NCI-H1105 (cell line): ENCODE measurements at regions not wholly inside any gene's neighbourhood (a gene's known extent, or its start where the extent isn't known, plus 50 kb on each side); places are given as distances from the start of the nearest gene placed in this dataset.
"Not testable (repeated sequence)": the region's sequence is repeated elsewhere in the genome, so short reads cannot be mapped to it uniquely, and the experiment has no call there.

Source experiments
- DNase-seq: peaks from one replicate; lab custom pipeline; 2025; lab: John Stamatoyannopoulos, UW

DNA sequence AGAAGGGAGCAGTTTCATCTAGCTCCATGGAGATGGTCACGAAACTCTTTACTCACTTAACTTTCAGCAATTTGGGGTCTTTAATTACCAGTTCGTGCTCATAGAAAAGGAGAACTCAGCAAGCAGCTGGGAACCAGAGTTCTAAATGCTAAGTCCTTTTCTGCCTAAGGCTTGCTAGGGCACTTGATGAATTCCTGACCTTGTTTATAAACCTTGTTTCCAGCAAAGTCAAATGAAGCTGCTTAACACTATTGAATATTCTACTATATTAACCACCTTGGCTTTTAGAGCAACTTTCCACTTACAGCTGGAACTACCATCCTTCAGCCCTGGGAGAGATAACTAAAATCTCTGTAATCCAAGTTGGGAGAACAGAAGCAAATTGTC, 79.5 kb upstream of the TSC22D2 start:
- DNase-seq = no peak

DNA sequence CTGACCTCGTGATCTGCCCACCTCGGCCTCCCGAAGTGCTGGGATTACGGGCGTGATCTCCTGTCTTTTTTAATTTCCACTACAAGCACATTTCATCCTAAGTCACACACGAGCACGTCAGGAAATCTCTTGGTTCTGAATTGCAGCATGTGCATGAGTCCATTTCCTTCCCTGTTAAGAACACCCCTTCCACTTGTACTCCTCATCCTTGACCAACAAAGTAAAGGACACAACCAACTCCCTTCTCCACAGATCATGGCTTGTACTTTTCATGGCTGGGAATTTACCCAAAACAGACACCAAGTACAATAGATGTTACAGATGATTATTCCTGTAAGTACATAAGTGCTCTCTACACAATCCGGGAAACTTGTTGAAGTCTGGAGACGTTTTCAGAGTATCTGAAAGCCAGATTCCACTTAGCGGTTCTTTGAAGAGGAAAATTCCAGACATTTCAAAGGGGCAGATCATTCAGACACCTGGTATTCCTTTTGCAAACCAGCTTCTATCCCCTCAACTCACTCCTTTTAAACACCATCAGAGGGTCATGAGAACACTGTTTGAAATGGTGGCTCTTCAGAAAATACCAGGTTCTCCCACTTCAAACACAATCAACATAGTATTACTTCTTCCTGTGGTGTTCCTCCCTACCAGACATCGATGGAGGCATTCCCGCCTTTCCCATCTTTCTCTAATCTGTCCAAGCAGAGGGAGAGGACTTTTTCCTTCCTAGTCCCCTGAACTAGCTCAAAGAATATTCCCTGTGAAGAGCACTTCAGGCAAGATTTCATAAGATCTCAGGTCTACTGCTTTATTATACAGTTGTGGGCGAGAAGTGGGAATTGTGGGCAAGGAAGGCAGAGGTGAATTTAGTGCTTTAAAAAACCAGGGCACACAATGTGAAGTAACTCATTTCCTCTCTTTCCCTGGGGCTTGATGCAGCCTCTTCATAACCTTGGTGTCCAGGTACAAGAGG, 80.1 kb upstream of the TSC22D2 start:
- DNase-seq = no peak

DNA sequence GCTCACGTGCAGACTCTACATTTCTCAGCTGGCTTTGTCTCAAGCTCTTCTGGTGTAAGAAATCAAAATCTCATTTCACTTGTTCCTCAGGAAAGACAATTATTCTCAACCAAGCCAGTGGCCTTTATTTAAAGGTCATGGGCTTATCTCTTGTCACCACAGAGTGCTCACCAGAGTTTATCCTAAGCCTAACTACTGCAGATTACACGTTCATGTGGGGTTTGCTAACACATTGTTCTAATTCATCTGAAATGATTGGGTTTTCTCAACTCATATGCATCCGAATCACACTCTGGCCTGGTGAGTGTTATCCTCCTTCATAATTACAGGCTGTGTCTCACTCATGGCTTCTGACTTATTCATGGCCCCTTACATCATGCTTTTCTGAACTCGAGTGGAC, 83.3 kb upstream of the TSC22D2 start:
- no peak for DNase-seq

DNA sequence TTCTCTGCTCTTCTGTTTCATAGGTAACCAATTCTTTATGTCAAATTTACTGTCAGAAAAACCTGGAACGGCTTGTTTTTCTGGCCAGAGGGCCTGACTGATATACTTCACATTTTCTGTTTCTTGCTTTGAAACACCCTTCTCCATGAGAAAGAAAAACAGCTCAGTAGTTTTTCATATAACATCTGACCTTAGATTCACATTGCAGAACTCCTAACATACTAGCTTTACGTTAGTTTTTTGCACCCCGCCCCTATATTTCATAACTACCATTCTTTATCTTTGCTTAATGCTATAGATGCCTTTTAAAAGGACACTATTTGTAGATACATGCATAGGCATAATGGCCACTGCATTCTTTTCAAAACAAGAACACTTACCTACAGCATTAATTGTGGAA, 83.9 kb upstream of the TSC22D2 start:
- no peak for DNase-seq

DNA sequence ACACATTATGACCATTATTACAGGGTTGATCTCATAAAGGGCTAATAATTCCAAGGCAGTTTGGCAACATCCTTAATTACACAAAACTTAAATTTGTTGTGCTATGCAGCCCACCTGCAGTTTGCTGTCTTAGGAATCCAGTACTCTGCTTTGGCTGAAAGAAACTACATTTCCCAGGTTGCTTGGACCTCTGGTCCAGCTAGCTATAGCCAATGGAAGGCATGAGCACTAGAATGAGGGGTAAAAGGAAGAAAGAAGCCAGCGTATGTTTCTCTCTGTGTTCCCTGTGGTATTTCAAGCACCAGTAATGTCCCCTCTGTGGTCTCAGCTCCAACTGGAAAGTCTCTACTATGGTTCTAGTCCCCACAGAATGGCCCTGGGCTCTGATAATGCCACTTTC, 84.3 kb upstream of the TSC22D2 start:
- DNase-seq = no peak

DNA sequence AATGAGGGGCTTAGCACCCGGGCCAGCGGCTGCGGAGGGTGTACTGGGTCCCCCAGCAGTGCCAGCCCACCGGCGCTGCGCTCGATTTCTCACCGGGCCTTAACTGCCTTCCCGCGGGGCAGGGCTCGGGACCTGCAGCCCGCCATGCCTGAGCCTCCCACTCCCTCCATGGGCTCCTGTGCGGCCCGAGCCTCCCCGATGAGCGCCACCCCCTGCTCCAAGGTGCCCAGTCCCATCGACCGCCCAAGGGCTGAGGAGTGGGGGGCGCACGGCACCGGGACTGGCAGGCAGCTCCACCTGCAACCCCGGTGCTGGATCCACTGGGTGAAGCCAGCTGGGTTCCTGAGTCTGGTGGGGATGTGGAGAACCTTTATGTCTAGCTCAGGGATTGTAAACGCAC, 85.0 kb upstream of the TSC22D2 start:
- DNase-seq = not testable (repeated sequence)

DNA sequence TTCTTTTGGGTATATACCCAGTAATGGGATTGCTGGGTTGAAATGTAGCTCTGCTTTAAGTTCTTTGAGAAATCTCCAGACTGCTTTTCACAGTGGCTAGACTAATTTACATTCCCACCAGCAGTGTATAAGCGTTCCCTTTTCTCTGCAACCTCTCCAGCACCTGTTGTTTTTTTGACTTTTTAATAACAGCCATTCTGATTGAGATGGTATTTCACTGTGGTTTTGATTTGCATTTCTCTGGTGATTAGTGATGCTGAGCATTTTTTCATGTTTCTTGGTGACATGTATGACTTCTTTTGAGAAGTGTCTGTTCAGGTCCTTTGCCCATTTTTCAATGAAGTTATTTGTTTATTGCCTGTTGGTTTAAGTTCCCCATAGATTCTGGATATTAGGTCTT, 87.1 kb upstream of the TSC22D2 start:
- DNase-seq = not testable (repeated sequence)

DNA sequence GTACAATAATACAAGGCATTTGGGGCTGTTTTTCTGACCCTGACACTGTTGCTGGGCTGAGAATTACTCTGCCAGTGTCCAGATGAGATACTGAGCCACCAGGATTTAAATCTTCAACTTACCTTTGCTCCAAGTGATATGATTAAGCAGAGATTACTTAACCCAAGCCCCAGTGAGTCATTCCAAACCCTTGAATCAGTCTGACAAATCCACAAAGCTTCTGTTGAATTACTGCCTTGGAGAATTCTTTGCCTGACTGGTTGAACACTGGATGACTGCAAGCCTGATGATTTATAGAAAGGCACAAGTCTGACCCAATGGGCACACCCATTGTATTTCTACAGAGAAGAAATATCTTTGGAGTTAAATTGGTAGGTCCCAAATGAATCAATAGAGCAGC, 88.2 kb upstream of the TSC22D2 start:
- no peak for DNase-seq

DNA sequence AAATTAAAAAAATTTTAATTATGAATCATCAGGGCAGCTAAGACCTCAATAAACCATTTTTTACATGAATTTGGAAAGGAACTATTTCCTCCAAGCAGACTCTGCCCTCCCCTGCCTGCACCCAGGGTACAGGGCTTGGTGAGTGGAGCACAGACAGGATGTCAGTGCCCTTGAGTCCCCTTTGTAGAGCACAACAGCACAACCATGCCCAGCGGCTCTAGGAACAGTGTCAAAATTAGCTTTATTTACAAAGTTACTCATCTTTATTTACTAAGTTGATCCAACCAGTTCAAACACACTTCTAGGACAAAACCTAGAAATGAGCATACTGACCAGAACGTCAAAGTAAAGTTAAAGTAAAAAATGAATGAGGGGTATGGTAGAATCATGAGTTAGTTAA, 90.6 kb upstream of the TSC22D2 start:
- no peak for DNase-seq

DNA sequence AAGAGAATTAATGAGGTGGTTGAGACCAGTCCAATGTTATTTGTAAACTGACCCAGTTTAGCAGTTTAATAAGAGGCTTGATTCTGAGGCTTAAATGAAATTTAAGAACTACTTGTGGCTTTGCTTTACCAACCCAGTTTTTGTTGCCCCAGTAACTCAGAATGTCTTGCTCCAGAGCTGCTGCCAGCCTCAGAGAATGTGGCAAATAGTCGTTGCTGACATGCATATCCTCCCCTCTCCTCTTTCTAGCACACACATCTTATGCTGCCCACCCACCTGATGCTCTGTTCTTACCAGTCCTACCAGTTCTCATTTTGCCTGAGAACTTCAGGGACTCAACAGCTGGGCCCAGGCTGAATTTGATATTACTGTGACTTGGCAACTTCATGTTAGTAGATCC, 92.4 kb upstream of the TSC22D2 start:
- DNase-seq = no peak

DNA sequence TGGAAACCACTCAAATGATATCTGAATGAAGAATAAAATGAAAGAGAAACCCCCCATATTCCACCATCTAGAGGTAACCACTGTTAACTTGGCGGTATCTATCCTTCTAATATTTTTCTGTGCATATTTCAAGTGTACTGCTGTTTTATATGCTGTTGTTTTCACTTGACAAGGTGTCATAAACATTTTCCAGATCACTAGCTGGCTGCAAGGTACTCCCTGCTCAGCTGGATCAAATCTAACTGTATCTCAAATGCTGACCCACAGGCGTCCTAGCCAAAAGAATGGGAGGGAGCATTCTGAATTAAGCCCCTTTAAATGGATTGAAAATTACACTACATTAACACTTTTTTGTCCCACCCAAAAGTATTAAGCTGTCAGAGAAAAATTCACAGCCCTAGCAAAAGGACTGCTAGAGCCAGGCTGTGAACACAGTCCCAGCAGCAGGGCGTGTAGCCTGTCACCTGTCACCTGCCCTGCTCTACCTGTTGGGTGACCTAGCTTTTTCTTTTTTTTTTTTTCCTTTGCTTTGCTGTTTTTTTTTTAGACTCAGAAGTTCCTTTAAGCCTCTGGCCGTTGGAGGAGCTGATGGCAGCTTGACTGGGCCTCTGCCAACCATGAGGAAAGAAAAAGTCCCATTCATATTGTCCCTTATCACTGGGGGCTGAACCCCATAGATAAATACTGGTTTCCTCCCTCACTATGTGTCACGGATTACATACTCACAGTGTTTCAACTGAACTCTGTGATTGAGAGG, 93.7 kb upstream of the TSC22D2 start:
- DNase-seq = peak; percentile 14

DNA sequence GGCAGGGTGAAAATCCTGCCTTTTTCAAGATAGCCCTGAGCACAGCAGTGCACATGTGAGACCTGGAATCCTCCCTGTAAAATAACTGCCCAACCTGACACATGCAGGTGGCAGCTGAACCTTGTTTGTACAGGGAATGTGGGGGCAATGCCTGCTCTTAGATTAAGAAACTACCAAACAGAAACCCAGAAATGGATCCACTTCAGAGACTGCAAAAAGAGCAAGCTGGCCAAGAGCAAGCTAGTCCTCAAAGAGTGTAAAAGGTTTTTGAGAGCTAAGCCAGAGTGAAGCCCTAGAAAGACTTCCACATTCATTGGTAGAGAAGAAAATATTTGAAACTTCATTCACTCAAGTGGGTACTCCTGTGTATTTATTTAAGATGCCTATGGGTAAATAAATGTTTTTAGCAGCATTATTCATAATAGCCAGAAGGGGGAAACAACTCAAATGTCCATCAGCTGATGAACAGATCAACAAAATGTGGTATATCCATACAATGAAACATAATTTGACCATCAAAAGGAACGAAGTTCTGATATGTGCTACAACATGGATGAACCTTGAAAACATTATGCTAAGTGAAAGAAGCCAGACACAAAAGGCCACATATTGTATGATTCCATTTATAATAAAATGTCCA, 96.0 kb upstream of the TSC22D2 start:
- DNase-seq = no peak

DNA sequence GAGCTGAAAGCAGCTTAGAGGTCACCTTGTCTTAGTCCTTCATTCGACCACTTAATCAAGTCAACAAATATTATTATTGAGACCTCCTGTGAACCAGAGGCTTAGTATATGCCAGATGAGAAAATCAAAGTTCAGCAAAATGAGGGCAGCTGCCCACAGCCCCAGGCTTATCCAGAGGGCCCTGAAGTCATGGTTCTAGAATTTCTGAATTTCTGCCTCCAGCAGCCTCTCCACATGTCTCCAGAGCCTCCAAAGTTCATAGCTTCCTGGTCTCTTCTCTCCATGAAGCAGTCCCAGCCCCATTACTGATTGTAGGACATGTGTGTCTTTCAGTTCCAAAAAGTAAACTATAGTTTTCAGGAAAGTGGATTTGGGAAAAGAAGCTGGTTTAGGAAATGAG, 96.9 kb upstream of the TSC22D2 start:
- DNase-seq = no peak

DNA sequence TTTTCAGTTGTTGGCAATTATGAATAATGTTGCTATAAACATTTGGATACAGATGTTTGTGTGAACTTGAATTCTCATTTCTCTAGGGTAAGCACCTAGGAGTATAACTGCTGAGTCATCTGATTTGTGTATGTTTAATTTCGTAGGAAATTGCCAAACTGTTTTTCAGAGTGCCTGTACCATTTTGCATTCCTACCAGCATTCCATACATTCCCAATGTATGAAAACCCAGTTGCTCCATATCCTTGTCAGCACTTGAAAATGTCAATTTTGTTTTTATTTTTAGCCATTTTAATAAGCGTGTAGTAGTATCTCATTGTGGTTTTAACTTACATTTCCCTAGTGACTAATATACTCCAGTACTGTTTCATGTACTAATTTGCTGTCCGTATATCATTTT, 98.5 kb upstream of the TSC22D2 start:
- DNase-seq = no peak

DNA sequence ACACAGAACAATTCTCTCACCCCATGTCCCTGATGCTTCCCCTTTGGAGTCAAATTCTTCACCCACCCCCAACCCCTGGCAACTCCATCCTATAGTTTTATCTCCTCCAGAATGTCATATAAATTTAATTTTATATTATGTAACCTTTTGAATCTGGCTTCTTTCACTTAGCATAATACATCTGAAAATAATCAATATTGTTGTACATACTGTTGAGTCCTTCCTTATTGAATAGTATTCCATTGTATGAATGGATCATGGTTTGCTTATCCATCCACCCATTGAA, 98.9 kb upstream of the TSC22D2 start:
- DNase-seq = no peak

DNA sequence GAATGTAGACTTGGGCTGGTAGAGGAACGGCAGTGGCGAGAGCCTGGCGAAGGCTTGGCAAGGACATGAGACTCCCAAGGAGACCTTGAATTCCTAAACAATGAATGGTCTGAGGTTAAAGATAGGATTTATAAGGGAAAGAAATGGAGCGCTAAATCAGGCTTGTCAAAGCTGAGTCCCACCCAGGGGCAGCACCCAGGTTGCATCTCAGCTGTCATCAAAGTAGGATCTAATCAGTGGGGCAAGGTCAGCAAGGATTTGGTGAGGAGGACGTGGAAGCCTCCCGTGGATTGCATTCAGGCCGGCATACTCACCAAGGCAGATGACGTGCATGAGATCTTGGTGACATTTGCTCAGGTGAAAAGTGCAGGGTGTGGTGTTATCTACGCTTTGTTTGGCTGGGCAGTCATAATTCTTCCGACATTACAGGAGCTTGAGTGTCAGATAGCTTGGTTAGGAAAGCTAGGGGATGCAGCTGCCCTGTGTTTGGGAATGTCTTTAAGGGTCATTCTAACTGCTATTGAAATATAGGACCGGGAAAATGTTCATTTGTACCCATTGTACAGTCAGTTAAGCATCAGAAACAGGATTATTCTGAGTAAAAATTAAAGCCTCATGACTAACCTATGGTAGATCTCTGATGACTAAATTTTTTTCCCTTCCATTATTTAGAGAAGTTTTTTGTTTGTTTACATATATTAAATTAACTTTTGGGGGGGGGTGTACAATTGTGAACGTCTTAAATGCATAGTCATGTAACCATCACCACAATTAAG, 99.4 kb upstream of the TSC22D2 start:
- no peak for DNase-seq

DNA sequence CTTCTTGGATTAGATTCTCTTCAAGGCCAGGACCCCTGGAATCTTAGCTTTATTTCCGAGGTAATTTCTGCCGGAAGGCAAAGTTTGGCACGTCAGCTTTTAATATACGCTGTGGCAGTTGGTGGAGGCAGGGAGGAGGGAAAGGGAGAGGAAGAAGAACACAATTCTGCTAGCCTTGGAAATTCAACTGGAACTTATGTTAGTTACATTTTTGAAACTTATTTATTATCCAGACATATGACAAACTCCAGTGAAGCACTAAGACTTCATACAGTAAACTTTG, 100.1 kb upstream of the TSC22D2 start:
- no peak for DNase-seq

DNA sequence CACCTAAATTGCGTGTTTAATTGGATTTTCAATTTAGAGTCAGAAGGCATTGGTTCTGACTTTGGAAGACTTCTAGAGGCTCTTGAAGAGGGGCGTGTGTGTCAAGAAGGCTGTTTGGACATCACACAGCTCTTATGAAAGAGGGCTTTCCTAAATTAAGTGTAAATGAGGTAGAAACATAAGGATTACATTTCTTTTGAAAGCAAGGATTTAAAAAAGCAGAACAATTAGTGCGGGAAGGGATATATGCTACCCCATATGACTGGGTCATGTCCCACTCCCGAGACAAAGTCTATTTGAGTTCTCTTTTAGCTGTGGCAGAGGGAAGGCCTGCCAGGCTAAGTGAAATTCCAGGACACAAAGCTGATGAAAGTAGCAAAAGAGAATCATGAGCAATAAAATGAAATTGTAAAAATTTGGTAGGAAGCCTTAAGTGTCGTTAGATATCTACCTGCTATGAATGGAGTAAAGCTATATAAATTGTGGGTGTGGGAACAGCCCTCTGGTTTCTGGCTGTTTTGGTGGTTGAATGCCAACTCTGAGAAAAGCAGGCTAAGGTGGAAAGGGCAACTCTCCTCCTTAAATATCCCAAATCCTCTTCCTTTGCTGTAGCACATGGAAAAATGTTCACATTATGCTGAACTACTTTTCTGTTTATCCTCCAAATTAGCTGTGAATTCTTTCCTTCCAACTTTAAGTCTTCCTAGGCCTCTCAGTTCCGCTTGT, 100.6 kb upstream of the TSC22D2 start:
- DNase-seq = no peak

DNA sequence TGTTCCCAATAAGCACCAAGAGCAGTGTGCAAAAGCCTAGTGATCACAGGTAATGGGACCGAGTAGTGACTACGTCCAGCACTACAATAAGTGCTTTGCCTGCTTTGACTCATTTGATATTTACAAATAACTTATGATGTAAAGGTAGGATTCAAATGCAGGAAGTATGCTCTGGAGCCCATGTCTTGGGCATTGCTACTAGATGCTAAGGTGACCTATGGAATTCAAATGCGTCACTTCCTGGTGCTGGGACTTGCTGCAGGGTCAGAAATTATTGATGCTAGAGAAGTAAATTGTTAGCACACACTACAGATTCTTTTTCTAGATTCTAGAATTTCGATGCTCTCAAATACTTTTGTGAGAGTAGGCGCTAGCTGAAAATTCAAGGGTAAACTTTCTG, 101.2 kb upstream of the TSC22D2 start:
- no peak for DNase-seq

DNA sequence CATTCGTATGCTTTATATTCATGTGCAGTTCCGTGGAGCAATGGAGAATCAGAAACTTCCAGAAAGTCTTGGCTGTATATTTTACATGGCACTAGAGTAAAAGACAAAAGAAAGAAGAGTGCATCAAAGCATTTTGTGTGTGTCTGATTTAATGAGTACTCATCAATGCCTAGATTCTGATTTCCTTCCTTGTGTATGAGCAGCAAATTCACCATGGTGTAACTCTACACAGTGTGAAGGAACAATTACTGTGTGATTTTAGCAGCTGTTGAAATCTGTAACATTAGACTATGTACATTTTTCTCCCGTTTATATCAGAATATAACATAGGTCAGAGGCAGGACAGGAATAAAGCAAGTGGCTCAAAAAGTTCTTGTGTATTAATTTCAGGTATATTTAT, 102.0 kb upstream of the TSC22D2 start:
- no peak for DNase-seq

DNA sequence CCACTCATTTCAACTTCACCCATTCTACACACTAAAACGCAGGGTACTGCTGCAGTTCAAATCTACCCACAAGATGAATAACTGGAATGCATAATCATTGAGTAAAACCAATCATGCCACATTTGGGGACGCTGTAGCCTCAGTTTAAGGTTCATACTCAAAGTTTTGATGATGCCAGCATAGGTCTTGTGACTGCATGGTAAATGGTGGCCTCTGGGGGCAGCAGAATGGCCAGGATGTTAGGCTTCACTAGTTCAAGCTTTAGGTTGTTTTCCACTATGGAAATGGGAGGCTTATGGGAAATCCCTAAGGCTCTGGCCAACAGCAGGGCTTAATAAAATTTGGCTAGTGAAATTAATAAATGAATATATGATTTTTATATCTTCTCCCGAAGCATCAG, 104.3 kb upstream of the TSC22D2 start:
- DNase-seq = no peak

DNA sequence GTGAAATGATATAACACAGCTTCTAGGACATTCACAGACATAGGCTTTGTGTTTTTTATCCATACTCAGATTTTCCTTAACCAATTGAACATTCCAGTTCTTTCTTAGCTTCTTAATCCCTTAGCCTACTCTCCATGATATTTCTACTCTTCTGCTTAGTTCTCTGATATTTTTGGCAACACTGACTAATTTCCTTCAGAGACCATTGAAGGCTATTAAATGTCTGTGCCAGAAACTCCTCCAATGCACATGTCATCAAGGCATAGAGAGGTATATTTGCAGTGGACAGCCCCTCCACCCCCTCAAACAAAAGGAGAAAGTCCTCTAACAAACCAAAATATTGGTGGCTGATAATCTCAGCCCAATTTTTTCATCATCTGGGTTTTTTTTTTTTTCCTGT, 105.9 kb upstream of the TSC22D2 start:
- no peak for DNase-seq
